GM12872 (cell line): ENCODE measurements at regions not wholly inside any gene's neighbourhood (a gene's known extent, or its start where the extent isn't known, plus 50 kb on each side); places are given as distances from the start of the nearest gene placed in this dataset.

Experiments
- TF ChIP-seq, protein P1 (sequence below): IDR thresholded peaks from 3 replicates; pipeline ENCODE4 v1.5.1; 2011; ENCODE audit warnings: low read depth, mild to moderate bottlenecking, low read length, moderate library complexity; ENCODE audit not compliant: insufficient read depth

- TF ChIP-seq, protein P1, sequence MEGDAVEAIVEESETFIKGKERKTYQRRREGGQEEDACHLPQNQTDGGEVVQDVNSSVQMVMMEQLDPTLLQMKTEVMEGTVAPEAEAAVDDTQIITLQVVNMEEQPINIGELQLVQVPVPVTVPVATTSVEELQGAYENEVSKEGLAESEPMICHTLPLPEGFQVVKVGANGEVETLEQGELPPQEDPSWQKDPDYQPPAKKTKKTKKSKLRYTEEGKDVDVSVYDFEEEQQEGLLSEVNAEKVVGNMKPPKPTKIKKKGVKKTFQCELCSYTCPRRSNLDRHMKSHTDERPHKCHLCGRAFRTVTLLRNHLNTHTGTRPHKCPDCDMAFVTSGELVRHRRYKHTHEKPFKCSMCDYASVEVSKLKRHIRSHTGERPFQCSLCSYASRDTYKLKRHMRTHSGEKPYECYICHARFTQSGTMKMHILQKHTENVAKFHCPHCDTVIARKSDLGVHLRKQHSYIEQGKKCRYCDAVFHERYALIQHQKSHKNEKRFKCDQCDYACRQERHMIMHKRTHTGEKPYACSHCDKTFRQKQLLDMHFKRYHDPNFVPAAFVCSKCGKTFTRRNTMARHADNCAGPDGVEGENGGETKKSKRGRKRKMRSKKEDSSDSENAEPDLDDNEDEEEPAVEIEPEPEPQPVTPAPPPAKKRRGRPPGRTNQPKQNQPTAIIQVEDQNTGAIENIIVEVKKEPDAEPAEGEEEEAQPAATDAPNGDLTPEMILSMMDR, result no peak
Observed at GRCh38 chr2:182618672-182619079, 97.4 kb upstream of the DNAJC10 start.

GRCh38 chr2:182619276-182619675, 96.8 kb upstream of the DNAJC10 start:
- TF ChIP-seq, protein P1, result no peak

- TF ChIP-seq, protein P1, result no peak
Observed at GRCh38 chr2:182621191-182621590, 94.9 kb upstream of the DNAJC10 start.

GRCh38 chr2:182621810-182622209, 94.2 kb upstream of the DNAJC10 start:
- TF ChIP-seq, protein P1, result no peak

- TF ChIP-seq, protein P1, result no peak
Observed at GRCh38 chr2:182622231-182622630, 93.8 kb upstream of the DNAJC10 start.

GRCh38 chr2:182625814-182626213, 90.2 kb upstream of the DNAJC10 start:
- TF ChIP-seq, protein P1, result no peak

DNA sequence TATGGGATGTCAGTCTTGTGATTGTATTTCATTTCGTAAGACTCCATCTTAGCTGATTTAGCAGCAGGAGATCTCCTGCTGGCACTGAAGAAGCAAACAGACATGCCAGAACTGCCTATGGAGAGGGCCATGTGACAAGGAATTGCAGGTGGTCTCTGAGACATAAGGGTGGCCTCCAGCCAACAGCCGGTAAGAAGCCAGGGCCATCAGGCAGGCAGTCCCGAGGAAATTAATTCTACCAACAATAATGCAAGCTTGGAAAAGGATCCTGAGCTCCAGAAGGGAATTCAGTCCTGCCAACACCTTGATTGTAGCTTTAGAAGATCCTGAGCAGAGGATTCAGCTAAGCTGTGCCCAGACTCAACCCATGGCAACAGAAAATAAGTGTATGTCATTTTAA, 87.1 kb upstream of the DNAJC10 start:
- TF ChIP-seq, protein P1, result no peak

- TF ChIP-seq, protein P1, result no peak
Observed at GRCh38 chr2:182630207-182630606, 85.8 kb upstream of the DNAJC10 start.
